B cell (primary cell): ENCODE measurements at regions not wholly inside any gene's neighbourhood (a gene's known extent, or its start where the extent isn't known, plus 50 kb on each side); places are given as distances from the start of the nearest gene placed in this dataset.

Source experiments
- EZH2 ChIP-seq: IDR thresholded peaks from 2 replicates; pipeline ENCODE4 v1.6.1; 2012; ENCODE audit warnings: borderline replicate concordance, low read depth, mild to moderate bottlenecking, moderate library complexity, low read length; ENCODE audit not compliant: insufficient read depth, poor library complexity, severe bottlenecking
- TF ChIP-seq, protein P1 (sequence below): fragments of 200-600 bp; IDR thresholded peaks from one replicate; pipeline ENCODE4 v1.8.0; 2022; ENCODE audit warnings: antibody characterized with exemption, mild to moderate bottlenecking

DNA sequence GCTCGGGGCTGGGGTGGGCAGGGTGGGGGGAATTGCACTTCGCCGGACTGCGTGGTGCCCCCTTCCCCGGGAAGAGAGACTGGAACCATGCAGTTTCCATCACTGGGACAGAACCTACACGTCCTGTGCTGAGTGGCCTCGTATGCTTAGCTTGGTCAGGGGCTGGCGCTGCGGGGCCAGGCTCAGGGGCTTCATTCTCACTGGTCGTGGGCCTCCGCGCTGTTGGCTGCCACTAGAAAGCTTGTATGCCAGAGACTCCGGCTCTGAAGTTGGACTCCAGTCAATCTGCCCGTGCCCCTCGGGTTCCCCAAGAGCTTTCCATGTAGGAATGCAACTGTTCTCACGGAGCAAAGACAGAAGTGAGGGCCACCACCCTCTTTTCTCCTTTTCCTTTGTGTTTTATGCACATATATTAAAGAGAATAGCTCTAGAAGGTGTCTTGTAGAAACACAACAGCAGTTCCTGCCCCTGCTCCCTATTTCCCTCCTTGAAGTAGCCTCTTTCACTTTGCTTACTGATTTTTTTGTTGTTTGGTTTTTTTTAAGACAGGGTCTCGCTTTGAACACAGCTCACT lies 64.0 kb upstream of the YWHAQ start:
- TF ChIP-seq, protein P1, sequence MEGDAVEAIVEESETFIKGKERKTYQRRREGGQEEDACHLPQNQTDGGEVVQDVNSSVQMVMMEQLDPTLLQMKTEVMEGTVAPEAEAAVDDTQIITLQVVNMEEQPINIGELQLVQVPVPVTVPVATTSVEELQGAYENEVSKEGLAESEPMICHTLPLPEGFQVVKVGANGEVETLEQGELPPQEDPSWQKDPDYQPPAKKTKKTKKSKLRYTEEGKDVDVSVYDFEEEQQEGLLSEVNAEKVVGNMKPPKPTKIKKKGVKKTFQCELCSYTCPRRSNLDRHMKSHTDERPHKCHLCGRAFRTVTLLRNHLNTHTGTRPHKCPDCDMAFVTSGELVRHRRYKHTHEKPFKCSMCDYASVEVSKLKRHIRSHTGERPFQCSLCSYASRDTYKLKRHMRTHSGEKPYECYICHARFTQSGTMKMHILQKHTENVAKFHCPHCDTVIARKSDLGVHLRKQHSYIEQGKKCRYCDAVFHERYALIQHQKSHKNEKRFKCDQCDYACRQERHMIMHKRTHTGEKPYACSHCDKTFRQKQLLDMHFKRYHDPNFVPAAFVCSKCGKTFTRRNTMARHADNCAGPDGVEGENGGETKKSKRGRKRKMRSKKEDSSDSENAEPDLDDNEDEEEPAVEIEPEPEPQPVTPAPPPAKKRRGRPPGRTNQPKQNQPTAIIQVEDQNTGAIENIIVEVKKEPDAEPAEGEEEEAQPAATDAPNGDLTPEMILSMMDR, result no peak
- no peak for TF ChIP-seq EZH2
